T-helper 1 cell (primary cell): ENCODE measurements at regions not wholly inside any gene's neighbourhood (a gene's known extent, or its start where the extent isn't known, plus 50 kb on each side); places are given as distances from the start of the nearest gene placed in this dataset.

Experiments
- DNase-seq, 5 donors: peaks; one replicate each; pipeline ENCODE4 v3.0.0-alpha.2; 2012 to 2020

DNA sequence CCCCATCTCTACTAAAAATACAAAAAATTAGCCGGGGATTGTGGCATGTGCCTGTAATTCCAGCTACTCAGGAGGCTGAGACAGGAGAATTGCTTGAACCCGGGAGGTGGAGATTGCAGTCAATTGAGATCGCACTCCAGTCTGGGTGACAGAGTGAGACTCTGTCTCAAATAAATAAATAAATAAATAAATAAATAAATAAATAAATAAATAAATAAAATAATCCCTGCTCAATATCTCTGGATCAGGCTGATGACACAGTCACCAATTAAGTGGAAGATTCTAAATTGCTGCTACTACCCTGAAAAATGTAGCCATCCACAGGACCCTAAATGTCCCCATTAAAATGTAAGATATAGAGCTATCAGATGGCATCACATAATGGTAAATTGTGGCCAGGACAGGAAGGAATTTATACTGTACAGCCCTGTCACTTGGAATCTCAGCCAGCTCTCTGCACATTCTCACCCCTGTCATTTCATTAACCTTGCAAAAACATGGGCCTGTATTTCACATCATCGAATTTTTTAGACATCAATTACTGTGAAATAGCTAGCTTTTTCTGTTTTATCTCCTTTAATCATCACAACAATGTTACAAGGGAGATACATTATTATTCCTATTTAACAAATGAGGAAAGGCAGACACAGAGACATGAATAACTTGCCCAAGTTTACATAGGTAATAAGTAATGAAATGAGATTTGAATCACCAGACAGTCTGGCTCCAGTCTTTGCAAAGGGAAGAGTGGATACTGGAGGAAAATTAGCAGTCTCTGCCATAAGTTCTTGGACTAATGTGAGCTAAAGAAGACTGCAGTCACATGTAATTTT lies 56.7 kb upstream of the NTPCR start:
- no peak for DNase-seq

DNA sequence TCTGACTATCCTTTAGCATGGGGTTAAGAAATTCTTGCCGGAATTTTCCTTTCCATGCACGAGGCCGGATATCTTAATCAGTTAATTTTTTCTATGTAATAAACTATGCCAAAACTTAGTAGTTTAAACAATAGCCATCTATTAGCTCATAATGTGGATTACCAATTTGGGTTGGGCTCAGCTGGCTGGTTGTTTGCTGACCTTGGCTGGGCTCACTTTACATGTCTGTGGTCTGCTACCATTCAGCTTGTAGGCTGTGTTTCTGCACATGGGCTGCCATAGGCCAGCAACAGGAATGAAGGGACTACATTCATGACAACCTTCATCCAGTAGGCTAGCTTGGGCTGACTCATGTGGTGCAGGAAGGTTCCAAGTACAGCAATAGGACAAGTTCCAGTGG lies 56.0 kb upstream of the NTPCR start:
- no peak for DNase-seq

DNA sequence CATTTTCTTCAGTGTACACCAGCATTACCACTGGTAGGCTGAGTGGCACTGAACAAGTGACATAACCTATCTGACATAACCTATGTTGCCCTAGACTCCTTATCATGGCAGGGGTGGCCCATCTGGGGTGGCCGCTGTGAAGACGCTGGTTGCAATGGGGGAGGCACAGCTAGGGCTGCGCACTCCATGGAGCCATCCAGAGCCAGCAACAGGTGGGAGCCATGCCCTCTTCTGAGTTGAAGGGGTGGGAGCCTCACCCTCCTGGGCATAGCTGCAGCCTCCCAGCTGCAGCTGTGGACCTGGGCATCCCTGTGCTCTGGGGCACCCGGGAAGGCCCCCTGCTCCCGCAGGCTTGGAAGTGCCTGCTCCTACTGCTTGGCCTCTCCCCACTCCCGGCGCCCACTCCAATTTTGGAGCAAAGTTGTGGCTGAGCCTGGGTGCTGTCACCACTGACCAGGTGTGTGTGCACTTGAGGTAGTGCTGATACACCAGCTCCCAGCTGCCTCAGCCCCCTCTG lies 52.4 kb upstream of the NTPCR start:
- DNase-seq, result no peak

DNA sequence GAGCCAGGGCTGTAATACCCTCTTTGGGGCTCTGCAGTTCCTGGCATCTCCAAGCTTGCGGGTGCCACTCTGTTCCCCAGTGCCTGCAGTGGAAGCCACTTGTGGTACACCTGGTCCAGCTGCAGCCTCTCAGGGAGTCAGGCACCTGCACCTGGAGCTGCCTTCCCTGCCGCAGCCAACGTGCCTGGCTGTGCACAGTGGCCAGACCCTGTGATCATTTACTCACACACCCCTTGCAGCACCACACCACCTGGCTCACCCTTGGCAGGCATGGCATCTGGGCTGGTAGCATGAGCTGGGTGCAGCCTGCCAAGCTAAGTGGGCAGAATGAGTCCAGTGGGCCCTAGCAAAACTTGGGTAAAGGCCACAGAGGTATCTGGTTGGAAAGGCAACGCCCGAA lies 51.1 kb upstream of the NTPCR start:
- no peak for DNase-seq

DNA sequence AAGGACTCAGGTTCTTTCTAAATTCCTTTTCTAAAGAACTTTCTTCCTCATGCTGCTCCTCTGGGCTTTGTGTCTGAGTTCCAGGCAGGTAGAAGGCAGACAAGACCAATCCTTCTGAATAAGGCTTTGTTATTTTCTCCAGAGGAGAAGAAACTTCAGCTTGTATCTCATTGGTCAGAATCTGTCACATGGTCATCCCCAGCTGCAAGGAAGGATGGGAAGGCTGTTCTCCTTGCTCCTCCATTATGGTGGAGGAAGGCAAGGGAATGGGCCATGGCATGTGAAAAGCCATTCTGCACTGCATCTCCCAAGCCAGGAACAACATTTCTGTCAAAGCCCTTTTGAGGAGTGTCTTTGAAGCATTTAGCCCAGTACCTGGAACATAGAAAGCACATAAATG lies 50.6 kb upstream of the NTPCR start:
- DNase-seq, result no peak
